Astrocyte of the cerebellum (primary cell): ENCODE measurements at regions not wholly inside any gene's neighbourhood (a gene's known extent, or its start where the extent isn't known, plus 50 kb on each side); places are given as distances from the start of the nearest gene placed in this dataset.

Source experiments
- DNase-seq: peaks from one replicate; pipeline ENCODE4 v3.0.0-alpha.2; 2011; ENCODE audit warnings: low read depth
- H3K4me3 ChIP-seq: 2 replicates; pipeline ENCODE4 v1.5.1; 2011; ENCODE audit warnings: mild to moderate bottlenecking, low read depth, low read length, moderate library complexity
- in situ Hi-C: cut with HindIII; loops from 2 replicates; pipeline ENCODE4 v1.10.0; 2017; ENCODE audit warnings: low sequenced_read_pairs
- TF ChIP-seq, protein P1 (sequence below): IDR thresholded peaks from 2 replicates; pipeline ENCODE4 v1.5.1; 2012; ENCODE audit warnings: low read length, low read depth, moderate library complexity, mild to moderate bottlenecking; ENCODE audit errors: missing control alignments

DNA sequence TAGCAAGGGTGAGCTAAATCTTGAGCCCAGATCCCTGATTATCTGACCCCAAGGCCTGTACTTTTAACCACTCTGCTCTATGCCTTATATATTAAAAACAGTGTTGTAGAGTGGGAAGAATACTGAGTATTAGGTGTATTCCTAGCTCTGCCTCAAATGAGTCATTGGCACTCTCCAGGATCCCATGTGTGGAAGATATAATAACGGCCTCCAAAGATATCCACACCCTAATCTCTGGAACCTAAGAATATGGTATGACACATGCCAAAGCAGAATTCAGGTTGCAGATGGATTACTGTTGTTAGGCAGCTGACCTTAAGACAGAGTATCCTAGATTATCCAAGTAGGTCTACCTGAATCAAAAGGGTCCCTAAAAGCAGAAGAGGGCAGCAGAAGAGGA lies 110.8 kb downstream of the ADRB2 start:
- in situ Hi-C loops, result loop anchor here (10.0 kb wide), 1 partner anchor 58 kb away; no protein-coding TSS in a partner anchor
- DNase-seq, result no peak
- TF ChIP-seq, protein P1, sequence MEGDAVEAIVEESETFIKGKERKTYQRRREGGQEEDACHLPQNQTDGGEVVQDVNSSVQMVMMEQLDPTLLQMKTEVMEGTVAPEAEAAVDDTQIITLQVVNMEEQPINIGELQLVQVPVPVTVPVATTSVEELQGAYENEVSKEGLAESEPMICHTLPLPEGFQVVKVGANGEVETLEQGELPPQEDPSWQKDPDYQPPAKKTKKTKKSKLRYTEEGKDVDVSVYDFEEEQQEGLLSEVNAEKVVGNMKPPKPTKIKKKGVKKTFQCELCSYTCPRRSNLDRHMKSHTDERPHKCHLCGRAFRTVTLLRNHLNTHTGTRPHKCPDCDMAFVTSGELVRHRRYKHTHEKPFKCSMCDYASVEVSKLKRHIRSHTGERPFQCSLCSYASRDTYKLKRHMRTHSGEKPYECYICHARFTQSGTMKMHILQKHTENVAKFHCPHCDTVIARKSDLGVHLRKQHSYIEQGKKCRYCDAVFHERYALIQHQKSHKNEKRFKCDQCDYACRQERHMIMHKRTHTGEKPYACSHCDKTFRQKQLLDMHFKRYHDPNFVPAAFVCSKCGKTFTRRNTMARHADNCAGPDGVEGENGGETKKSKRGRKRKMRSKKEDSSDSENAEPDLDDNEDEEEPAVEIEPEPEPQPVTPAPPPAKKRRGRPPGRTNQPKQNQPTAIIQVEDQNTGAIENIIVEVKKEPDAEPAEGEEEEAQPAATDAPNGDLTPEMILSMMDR, result no peak
- H3K4me3 ChIP-seq, result no peak overlapping the region

DNA sequence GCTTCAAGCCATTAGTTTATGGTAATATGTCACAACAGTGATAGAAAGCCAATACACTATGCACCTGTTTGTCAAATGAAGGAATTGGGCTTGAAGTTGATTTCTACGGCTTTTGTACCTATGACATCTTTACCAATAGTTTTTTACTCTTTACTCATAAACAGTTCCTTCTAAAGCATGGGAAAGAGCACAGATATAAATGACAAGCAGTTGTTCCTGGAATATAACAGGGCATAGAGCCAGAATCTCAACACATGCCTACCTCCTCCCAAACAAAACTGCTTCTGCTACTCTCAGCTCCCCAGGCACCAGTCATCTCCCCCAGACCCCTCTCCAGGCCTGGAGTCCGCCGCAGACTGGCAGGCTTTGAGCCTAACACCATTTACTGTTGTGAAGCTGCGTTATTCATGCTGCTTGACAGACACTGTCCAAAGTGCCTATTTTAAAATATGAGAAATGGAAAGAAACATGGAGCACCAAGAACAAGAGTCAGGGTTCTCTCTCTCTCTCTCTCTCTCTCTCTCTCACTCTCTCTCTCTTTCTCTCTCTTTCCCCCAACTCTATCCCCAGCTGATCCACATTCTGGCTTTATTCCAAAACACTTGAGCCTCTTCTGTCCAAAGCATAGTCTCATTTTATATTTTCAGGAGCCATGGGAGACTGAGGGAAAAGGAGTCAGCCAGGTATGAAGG lies 111.6 kb downstream of the ADRB2 start:
- DNase-seq, result no peak
- H3K4me3 ChIP-seq, result no peak overlapping the region
- in situ Hi-C loops, result loop anchor here (10.0 kb wide), 1 partner anchor 57 kb away; no protein-coding TSS in a partner anchor
- TF ChIP-seq, protein P1, result no peak

DNA sequence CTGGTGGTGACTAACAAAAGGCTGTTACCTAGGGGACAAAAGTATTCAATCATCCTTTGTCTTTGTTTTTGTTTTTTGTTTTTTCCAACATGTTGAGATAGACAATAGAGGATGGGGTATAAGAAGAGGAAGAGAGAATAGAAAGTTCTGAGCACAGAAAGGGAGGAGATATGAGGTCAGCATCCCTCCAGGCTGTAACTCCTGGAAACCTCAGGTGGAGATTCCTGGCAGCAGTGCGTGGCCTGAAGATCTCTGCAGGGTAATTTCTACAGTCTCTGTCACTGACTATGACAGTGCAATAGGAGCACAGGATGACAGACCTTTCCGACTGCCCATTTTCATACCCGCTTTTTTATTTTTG lies 112.1 kb downstream of the ADRB2 start:
- no peak for DNase-seq
- in situ Hi-C loops, result loop anchor here (10.0 kb wide), 1 partner anchor 56 kb away; no protein-coding TSS in a partner anchor
- TF ChIP-seq, protein P1, result no peak
- H3K4me3 ChIP-seq, result no peak overlapping the region

DNA sequence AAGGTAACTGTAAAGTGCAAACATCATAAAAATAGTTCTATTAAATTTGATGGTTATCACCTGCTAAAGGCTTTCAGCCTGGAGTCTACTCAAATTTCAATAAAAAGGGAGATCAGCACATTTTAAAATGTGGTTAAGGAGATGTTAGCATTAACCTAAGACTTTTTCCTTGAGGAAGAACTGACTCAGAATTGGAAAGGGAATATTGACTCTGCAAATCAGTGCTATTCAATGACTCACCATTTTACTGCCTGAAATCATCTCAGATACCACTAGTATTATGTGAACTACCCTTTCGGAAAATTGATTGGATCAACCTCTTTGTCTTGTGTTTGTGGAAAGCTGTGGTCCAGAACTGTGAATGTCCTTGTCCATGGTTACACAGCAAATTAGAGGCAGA lies 113.3 kb downstream of the ADRB2 start:
- no peak overlapping the region for H3K4me3 ChIP-seq
- in situ Hi-C loops, result loop anchor here (10.0 kb wide), 1 partner anchor 55 kb away; no protein-coding TSS in a partner anchor
- DNase-seq, result peak; percentile 19
- TF ChIP-seq, protein P1, result no peak

DNA sequence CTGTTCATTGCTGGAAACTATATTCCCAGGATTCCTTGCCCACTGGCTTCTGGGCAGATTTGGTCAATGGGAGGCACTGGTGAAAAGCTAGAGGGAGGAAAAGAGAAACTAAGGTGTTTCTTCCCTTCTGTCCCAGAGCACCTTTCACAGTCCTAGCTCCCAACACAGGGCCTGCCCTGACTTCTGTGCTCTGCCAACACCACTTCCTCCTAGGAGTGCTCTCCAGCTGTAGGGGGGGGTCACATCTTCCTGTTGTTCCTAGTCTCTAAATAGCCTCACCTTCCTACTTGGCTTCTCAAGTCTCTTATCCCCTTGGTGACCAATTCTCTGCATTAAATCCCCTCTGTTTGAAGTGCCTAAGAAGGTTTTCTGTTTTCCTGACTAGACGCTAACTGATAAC lies 115.4 kb downstream of the ADRB2 start:
- no peak overlapping the region for H3K4me3 ChIP-seq
- in situ Hi-C loops, result no loop called here
- no peak for DNase-seq
- TF ChIP-seq, protein P1, result no peak

DNA sequence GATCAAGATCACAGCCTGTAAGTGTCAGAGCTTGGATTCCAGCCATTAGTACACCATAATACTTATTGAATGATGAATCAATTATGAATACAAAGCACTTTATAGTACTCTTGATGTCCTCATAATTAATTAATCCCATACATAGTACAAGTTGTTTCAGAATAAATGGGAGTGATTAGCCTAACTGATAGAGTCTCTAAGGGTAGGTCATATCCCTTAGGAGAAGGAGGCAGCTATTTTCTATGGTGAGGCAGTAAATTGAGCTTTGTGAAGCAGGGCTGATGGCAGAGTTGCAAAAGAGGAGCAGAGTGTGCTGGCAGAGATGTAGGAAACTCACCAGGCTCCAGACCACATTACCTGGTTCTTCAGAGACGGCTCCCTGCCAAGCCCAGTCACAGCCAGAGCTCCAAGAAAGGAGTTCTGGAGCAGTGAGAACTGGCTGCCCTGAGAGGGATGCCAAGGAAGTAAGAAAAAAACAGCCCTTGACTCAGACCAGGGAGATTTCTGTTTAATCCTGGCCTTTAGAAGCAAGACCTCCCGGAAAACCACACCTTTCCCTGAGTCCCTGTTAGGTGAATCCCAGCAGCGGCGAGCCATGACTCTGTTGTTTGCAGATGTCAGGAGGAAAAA lies 112.9 kb downstream of the SH3TC2 start:
- in situ Hi-C loops, result no loop called here
- DNase-seq, result peak; percentile 45
- TF ChIP-seq, protein P1, result no peak
- H3K4me3 ChIP-seq, result no peak overlapping the region
